Mucosa of descending colon (tissue), 3 donors: ENCODE measurements at regions not wholly inside any gene's neighbourhood (a gene's known extent, or its start where the extent isn't known, plus 50 kb on each side); places are given as distances from the start of the nearest gene placed in this dataset.
"Not testable (repeated sequence)": the region's sequence is repeated elsewhere in the genome, so short reads cannot be mapped to it uniquely, and the experiment has no call there.

ENCODE experiments used
- ATAC-seq: fragments of 200-7000 bp; cut with Tn5 transposase; one replicate; pipeline ENCODE4 v1.9.1; 2020; ENCODE audit warnings: mild to moderate bottlenecking, moderate library complexity
- DNase-seq, 3 donors: peaks; one replicate each; pipeline ENCODE4 v3.0.0-alpha.2; 2020
- H3K36me3 ChIP-seq: fragments of 200-600 bp; one replicate; pipeline ENCODE4 v1.8.0; 2021; ENCODE audit warnings: low read depth, mild to moderate bottlenecking
- H3K4me1 ChIP-seq: fragments of 200-600 bp; one replicate; pipeline ENCODE4 v1.8.0; 2021; ENCODE audit warnings: low read depth, mild to moderate bottlenecking
- H3K4me3 ChIP-seq: fragments of 200-600 bp; one replicate; pipeline ENCODE4 v1.8.0; 2021; ENCODE audit warnings: mild to moderate bottlenecking
- H3K9me3 ChIP-seq: fragments of 200-600 bp; one replicate; pipeline ENCODE4 v1.8.0; 2021; ENCODE audit warnings: mild to moderate bottlenecking
- CTCF ChIP-seq: fragments of 200-600 bp; IDR thresholded peaks from one replicate; pipeline ENCODE4 v1.8.0; 2022; ENCODE audit warnings: antibody characterized with exemption, mild to moderate bottlenecking
- intact Hi-C, 2 donors: fragments of 100-400 bp; cut with DNase I in 1 of 2; cut with micrococcal nuclease in 1 of 2; formaldehyde crosslinking; loops; one replicate each; pipeline versions ENCODE4 v1.11.0 to v1.11.1; 2022; cut with DNase I, micrococcal nuclease
- donor health status: DM: no; HTN: no; CAD: no; lungs with moderate emphysema.
- donor health status: DM: no; HTN: no; CAD: no.
- donor health status: DM: no; HTN: yes; CAD: no.

DNA sequence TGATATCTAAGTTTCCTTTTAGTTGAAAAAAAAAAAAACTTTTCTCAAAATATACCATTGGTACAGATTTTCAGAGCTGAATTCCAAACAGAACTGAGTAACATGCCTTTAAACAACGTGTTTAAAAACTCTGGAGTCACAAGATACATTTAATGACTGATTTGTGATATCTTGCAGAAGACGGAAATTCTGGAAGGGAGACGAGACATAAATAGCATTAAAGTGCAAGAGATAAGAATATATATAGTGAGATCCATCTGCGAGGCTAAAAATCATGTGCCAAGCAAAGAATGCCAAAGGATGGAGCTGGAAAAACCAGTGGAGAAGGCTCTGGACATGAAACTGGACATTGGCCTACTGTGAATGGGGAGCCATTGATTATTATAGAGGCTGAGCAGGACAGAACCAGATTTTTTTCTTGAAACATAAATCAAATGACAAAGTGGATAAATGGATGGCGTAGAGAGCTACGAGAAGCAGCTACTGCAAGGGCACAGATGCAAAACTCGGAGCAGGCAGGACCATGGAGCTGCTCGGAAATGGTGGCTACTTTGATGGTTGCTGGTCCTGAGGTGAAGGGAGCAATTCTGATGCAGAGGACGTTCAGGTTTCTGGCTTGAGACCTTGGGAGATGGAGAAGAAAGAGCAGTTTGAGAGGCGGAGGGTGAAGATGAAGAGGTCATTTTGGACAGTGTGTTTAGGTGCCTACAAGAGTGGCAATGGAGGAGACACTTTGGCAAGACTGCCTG, 88.8 kb downstream of the CPN2 start:
- H3K36me3 ChIP-seq: no peaks in the 10 kb centered on the region
- H3K4me1 ChIP-seq: no peaks in the 10 kb centered on the region
- no peak for ATAC-seq
- no peak for TF ChIP-seq CTCF
- no peaks in the 10 kb centered on the region for H3K9me3 ChIP-seq
- intact Hi-C loops: no loop called here
- no peak for DNase-seq
- no peak overlapping the region for H3K4me3 ChIP-seq

DNA sequence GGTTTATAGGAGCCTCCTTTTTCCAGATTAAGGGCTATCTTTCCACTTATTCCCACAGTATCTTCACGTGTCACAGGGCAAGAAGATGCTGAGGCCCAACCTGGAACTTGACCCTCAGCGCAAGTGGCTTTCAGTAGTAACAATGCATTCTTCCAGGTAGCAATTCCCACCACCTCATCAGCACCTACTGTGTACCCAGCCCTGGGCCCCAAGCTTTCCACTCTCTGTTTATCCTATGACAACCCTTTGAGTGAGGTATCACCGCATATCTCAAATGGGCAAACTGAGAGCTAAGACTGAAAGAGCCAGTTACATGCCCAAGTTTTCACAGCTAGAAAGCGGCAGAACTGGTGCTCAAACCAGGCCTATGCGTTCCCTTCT, 88.2 kb downstream of the CPN2 start:
- DNase-seq: no peak
- H3K9me3 ChIP-seq: no peaks in the 10 kb centered on the region
- H3K36me3 ChIP-seq: no peaks in the 10 kb centered on the region
- no peak for ATAC-seq
- intact Hi-C loops: no loop called here
- no peak overlapping the region for H3K4me3 ChIP-seq
- no peak for TF ChIP-seq CTCF
- H3K4me1 ChIP-seq: no peaks in the 10 kb centered on the region

DNA sequence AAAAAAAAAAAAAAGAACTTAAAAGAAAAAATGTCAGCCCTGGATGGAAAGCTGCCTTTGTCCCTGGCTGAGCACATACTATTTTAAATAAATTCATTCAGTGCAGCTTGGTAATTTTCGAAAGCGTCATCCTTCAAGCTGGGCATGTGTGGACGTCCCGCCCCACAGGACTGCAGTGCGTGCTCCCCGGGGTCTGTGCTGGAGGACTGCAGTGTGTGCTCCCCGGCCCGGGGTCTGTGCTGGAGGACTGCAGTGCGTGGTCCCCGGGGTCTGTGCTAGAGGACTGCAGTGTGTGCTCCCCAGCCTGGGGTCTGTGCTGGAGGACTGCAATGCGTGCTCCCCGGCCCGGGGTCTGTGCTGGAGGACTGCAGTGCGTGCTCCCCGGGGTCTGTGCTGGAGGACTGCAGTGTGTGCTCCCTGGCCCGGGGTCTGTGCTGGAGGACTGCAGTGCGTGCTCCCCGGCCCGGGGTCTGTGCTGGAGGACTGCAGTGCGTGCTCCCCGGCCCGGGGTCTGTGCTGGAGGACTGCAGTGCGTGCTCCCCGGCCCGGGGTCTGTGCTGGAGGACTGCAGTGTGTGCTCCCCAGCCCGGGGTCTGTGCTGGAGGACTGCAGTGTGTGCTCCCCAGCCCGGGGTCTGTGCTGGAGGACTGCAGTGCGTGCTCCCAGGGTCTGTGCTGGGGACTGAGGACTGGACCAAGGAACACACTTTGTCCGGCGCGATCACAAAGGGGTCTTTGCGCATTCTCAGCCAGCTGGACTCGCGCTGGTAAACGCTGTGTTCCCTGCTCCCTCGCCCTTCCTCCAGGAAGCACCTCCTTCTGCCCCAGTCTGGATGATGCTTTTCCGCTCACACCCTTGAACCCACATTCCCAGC, 86.3 kb downstream of the CPN2 start:
- H3K36me3 ChIP-seq, DNase-seq, H3K9me3 ChIP-seq, ATAC-seq, H3K4me3 ChIP-seq, intact Hi-C loops, H3K4me1 ChIP-seq: not testable (repeated sequence)

DNA sequence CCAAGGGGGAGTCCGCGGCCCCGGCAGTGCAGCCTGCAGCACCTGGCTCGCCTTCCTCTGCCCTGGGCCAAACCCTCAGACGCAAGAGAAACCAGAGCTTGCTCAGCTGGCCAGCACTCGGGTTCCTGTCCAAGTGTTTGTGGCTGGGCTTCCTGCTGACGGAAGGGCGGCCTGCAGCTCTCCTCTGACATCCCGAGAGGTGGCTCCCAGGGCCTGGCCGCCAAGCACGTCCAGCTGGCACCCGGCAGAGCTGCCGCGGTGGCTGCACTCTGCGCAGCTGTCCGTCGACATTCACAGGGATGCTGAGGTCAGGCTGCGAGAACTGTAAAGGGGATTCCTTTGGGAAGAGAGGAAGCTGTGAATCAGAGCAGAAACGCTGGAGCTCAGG, 85.6 kb downstream of the CPN2 start:
- Histone ChIP-seq H3K4me3 (no peak overlapping the region), H3K4me1 (peaks cover 3% of the 10 kb centered on the region), H3K36me3 (no peaks in the 10 kb centered on the region), H3K9me3 (no peaks in the 10 kb centered on the region)
- DNase-seq: peak; percentile 57 to 84 (median 59)
- TF ChIP-seq CTCF: no peak
- intact Hi-C loops: no loop called here
- peak; percentile 62 for ATAC-seq

DNA sequence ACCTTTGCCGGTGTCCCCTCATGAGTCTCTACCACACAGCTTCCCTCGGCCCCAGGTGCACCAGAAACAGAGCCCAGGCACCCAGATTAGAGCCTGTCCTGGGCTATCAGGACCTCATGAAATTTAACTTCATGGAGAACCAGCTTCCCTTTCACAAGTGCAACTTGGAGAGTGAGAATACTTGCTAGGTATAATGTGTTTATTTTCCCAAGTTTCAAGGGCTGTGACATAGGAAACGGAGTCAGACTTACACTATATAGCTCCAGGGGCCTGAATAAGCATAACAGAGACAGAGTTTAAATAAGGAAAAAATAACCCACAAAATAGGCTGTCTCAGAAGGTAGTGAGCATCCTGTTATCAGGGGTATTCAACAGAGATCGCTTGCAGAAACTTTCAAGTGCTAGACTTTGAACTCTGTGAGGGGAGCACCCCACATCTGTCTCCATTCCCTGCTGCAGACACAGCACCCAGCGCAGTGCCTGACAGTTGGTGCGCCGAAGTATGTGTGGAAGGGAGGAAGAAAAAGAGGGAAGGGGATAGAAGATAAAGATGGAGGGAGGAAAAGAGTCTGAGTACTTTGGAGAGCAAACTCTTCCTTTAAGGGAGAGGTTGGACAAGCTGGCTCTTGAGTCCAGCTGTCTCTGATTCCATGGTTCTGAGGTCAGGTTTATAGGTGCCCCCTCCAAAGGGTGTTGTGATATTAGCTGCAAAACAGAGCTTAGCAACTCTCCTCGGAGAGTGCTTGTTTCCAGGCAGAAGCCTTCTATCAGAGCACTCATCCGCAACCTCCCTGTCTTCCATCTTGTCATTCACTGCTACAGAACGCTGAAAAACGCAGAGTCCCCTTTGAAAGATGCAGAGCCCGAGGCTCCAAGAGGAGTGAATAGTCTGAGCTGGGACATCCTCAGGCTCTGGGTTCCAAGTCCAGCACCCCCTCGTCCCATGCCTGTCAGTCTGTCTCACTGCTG, 84.8 kb downstream of the CPN2 start:
- no peaks in the 10 kb centered on the region for H3K9me3 ChIP-seq
- H3K4me3 ChIP-seq: no peak overlapping the region
- DNase-seq (no peak), ATAC-seq (no peak)
- H3K36me3 ChIP-seq: no peaks in the 10 kb centered on the region
- intact Hi-C loops: no loop called here
- H3K4me1 ChIP-seq: peaks cover 3% of the 10 kb centered on the region
- TF ChIP-seq CTCF: no peak
